SU-DHL-6 (cell line): ENCODE measurements at regions not wholly inside any gene's neighbourhood (a gene's known extent, or its start where the extent isn't known, plus 50 kb on each side); places are given as distances from the start of the nearest gene placed in this dataset.

ENCODE experiments used
- H2AFZ ChIP-seq: fragments of 200-600 bp; sonication (generic); 2 replicates; pipeline ENCODE4 v1.6.1; 2014; ENCODE audit warnings: low read depth, mild to moderate bottlenecking, moderate library complexity, mixed read lengths, antibody characterized with exemption, low read length; ENCODE audit not compliant: severe bottlenecking
- H3F3A ChIP-seq: fragments of 200-600 bp; shearing (Covaris generic); 2 replicates; pipeline ENCODE4 v1.6.0; 2016; ENCODE audit warnings: antibody characterized with exemption, mild to moderate bottlenecking; ENCODE audit not compliant: insufficient read depth
- H3K27ac ChIP-seq: fragments of 200-600 bp; sonication (generic); 2 replicates; pipeline ENCODE4 v1.5.1; 2016; ENCODE audit warnings: low read depth, mild to moderate bottlenecking, low read length, moderate library complexity, mixed read lengths
- H3K27me3 ChIP-seq: fragments of 200-600 bp; sonication (generic), shearing (Covaris generic); 2 replicates; pipeline ENCODE4 v1.6.0; 2014; ENCODE audit warnings: mild to moderate bottlenecking, low read length
- H3K36me3 ChIP-seq: fragments of 200-600 bp; sonication (generic); 2 replicates; pipeline ENCODE4 v1.6.1; 2014; ENCODE audit warnings: mild to moderate bottlenecking, low read length, mixed read lengths
- H3K4me2 ChIP-seq: fragments of 300-600, 200-600 bp; shearing (Covaris generic), sonication (generic); 2 replicates; pipeline ENCODE4 v1.6.0; 2014; ENCODE audit warnings: low read length, low read depth, mild to moderate bottlenecking; ENCODE audit not compliant: poor library complexity, severe bottlenecking
- H3K4me3 ChIP-seq: fragments of 200-600 bp; sonication (generic); 2 replicates; pipeline ENCODE4 v1.5.1; 2014; ENCODE audit warnings: antibody characterized with exemption, low read length, mild to moderate bottlenecking, mixed read lengths; ENCODE audit not compliant: insufficient read depth, poor library complexity, severe bottlenecking
- H3K79me2 ChIP-seq: fragments of 200-600 bp; sonication (generic); 2 replicates; pipeline ENCODE4 v1.6.1; 2014; ENCODE audit warnings: mild to moderate bottlenecking, low read length, moderate library complexity; ENCODE audit not compliant: insufficient read depth
- H3K9ac ChIP-seq: fragments of 200-600 bp; sonication (generic); 2 replicates; pipeline ENCODE4 v1.7.0; 2014; ENCODE audit warnings: mild to moderate bottlenecking, low read length
- H3K9me2 ChIP-seq: fragments of 200-600 bp; sonication (generic); replicated peaks from 2 replicates; pipeline ENCODE4 v1.6.1; 2014; ENCODE audit warnings: low read length; ENCODE audit not compliant: insufficient read depth
- H3K9me3 ChIP-seq: fragments of 200-600 bp; sonication (generic); 2 replicates; pipeline ENCODE4 v1.6.1; 2014; ENCODE audit warnings: low read length, mixed read lengths; ENCODE audit not compliant: insufficient read depth
- H4K20me1 ChIP-seq: fragments of 200-600 bp; sonication (generic); 2 replicates; pipeline ENCODE4 v1.6.1; 2014; ENCODE audit warnings: low read depth, mild to moderate bottlenecking, antibody characterized with exemption, low read length, moderate library complexity, mixed read lengths
- CTCF ChIP-seq: fragments of 200-600 bp; sonication (generic); IDR thresholded peaks from one replicate; pipeline ENCODE4 v1.5.1; 2017; ENCODE audit warnings: antibody characterized with exemption, mild to moderate bottlenecking, low read length, moderate library complexity; ENCODE audit not compliant: insufficient read depth, poor library complexity, severe bottlenecking
- EZH2phosphoT487 ChIP-seq: fragments of 200-600 bp; sonication (generic), shearing (Covaris generic); conservative IDR thresholded peaks from 2 replicates; pipeline ENCODE4 v1.6.1; 2018; ENCODE audit warnings: mild to moderate bottlenecking, antibody characterized with exemption, low read length, moderate library complexity, mixed read lengths

DNA sequence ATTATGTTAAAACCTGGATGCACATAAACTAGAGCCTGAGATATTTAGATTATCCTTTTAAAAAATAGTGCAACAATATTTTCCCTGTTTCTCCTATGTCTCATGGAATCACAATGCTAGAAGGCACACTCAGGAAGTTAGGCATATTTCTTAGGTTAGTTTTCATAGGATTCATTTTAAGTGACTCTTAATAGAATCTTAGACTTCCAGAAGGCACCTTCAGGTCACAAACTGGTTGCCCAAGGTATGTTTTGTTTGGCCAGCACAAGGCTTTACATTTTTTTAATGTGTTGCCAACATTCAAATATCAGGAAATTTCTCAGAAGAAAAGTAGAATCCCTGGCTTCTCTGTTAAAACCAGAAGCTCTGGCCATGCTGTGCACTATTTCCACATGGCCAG is 129.3 kb downstream of the LNPK start:
- H3K36me3 ChIP-seq = no peaks in the 10 kb centered on the region
- H2AFZ ChIP-seq = no peak overlapping the region
- H3K9me3 ChIP-seq = no peaks in the 10 kb centered on the region
- no peak overlapping the region for H3K27ac ChIP-seq
- H3K4me2 ChIP-seq = no peak overlapping the region
- H3K9ac ChIP-seq = no peak overlapping the region
- H3F3A ChIP-seq = no peaks in the 10 kb centered on the region
- H3K79me2 ChIP-seq = no peaks in the 10 kb centered on the region
- no peak overlapping the region for H3K4me3 ChIP-seq
- H3K27me3 ChIP-seq = no peaks in the 10 kb centered on the region; the same call in 1 of the 2 replicates
- no peak for TF ChIP-seq CTCF
- no peak for TF ChIP-seq EZH2phosphoT487
- H3K9me2 ChIP-seq = no peaks in the 10 kb centered on the region
- H4K20me1 ChIP-seq = no peaks in the 10 kb centered on the region

DNA sequence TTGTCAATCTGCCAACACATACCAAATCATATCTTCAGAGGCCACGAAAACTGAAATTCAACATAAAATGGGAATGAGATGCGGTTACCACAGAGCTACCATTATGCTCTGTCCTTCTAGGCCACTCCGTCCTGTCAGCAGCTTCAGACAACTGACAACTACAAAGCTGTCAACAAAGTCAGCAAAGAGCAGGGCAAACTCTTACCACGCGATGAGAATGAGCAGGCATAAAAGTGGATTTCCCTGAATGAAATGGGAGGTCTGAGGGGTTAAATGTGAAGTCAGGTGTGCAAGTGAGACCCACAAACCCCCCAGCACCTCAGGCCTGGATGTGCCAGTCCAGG is 130.1 kb downstream of the LNPK start:
- TF ChIP-seq EZH2phosphoT487 = no peak
- no peak for TF ChIP-seq CTCF
- Histone ChIP-seq H3K9me3 (no peaks in the 10 kb centered on the region), H3K36me3 (no peaks in the 10 kb centered on the region), H3K9me2 (no peaks in the 10 kb centered on the region), H3K9ac (no peak overlapping the region), H3K4me3 (no peak overlapping the region), H3K79me2 (no peaks in the 10 kb centered on the region), H4K20me1 (no peaks in the 10 kb centered on the region), H2AFZ (no peak overlapping the region), H3K27me3 (no peaks in the 10 kb centered on the region; the same call in 1 of the 2 replicates), H3K27ac (no peak overlapping the region), H3F3A (no peaks in the 10 kb centered on the region), H3K4me2 (no peak overlapping the region)

DNA sequence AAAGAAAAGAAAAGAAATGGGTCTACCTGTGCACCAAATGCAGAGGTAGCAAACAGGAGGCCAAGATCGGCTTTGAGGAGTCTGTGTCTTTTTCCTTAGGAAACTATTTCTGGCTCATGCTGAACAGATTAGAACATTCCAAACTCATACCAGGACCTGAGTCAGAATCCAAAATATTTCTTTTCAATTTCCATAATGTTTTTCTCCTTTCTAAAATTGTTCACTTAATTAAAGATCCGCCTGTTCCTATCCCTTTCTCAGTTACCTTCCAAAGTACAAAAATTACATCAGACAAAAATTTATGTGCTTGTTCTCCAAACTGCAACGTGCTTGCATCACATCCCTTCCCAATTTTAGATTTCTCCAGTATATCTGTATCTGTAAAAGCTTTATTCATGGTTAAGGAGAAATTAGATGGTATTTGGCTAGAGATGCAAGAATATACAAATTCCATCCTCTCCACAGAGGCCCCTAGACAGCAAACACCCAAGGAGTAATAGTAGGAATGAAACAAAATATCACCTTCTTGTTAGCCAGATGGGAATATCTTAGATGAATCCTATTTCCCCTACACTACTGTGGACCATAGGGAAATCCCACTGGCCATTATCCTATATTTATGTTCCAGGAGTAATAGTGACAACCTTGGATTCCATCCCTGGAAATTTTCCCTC is 130.6 kb downstream of the LNPK start:
- TF ChIP-seq CTCF (no peak), EZH2phosphoT487 (no peak)
- no peak overlapping the region for H2AFZ ChIP-seq
- H4K20me1 ChIP-seq = no peaks in the 10 kb centered on the region
- H3K36me3 ChIP-seq = no peaks in the 10 kb centered on the region
- H3K27me3 ChIP-seq = no peaks in the 10 kb centered on the region; the same call in 1 of the 2 replicates
- no peak overlapping the region for H3K27ac ChIP-seq
- no peak overlapping the region for H3K9ac ChIP-seq
- H3K9me2 ChIP-seq = no peaks in the 10 kb centered on the region
- H3K79me2 ChIP-seq = no peaks in the 10 kb centered on the region
- no peak overlapping the region for H3K4me2 ChIP-seq
- H3F3A ChIP-seq = no peaks in the 10 kb centered on the region
- H3K4me3 ChIP-seq = no peak overlapping the region
- no peaks in the 10 kb centered on the region for H3K9me3 ChIP-seq
